ENCODE measurements at regions not wholly inside any gene's neighbourhood (a gene's known extent, or its start where the extent isn't known, plus 50 kb on each side); places are given as distances from the start of the nearest gene placed in this dataset.

GRCh38 chr10:61187601-61188000, 243.6 kb upstream of the RHOBTB1 start:
- DNase-seq: no peak
- Histone ChIP-seq H3K4me1 (ENCODE audit: control insufficient read depth in 1 of 2, insufficient read depth in 2 of 2, low read length in 2 of 2) (no peaks in the 10 kb centered on the region), H3K9ac (ENCODE audit: insufficient read depth, low read length, poor library complexity, severe bottlenecking) (no peak overlapping the region), H3K36me3 (replicated peaks in 1 of 2; ENCODE audit: control insufficient read depth in 1 of 2, insufficient read depth in 2 of 2, low read length in 2 of 2) (no peaks in the 10 kb centered on the region), H3K9me3 (replicated peaks in 1 of 2; ENCODE audit: control insufficient read depth in 1 of 2, insufficient read depth in 1 of 2, low read length in 2 of 2) (peaks cover 8% of the 10 kb centered on the region in 2 donors), H3K27me3 (ENCODE audit: control insufficient read depth in 2 of 2, insufficient read depth in 2 of 2, low read length in 2 of 2) (no peaks in the 10 kb centered on the region), H3K27ac (ENCODE audit: low read depth in 1 of 2, low read length in 2 of 2) (no peak overlapping the region), H3K79me2 (ENCODE audit: insufficient read depth, low read length) (no peaks in the 10 kb centered on the region), H3K4me3 (replicated peaks in 1 of 3; ENCODE audit: low read depth in 2 of 3, low read length in 3 of 3) (no peak overlapping the region), H3K4me2 (replicated peaks; ENCODE audit: extremely low read depth, low read length, poor library complexity, severe bottlenecking) (no peak overlapping the region), H4K20me1 (ENCODE audit: insufficient read depth, low read length) (no peaks in the 10 kb centered on the region), H2AFZ (ENCODE audit: insufficient read depth, low read depth, low read length, poor library complexity, severe bottlenecking) (no peak overlapping the region)
- WGBS (ENCODE audit: insufficient coverage): no CpG with 5 or more reads among the region's 1 CpG
- intact Hi-C loops (cut with micrococcal nuclease): no loop called here
- TF ChIP-seq CTCF (IDR thresholded peaks at IDR 0.05): no peak
- Mint-ChIP-seq H3K27me3 (ENCODE audit: low read depth in 3 of 3) (peaks cover 0 to 1% (median 0%) of the 10 kb centered on the region in 3 donors), H3K9me3 (peaks cover 2 to 18% (median 7%) of the 10 kb centered on the region in 7 donors), H3K4me3 (no peak overlapping the region), H3K27ac (no peak overlapping the region), H3K36me3 (no peaks in the 10 kb centered on the region), H3K4me1 (no peaks in the 10 kb centered on the region)

- WGBS (ENCODE audit: insufficient coverage): 95% methylated on average over 4 of the region's 8 CpGs
- no peaks in the 10 kb centered on the region for H3K79me2 ChIP-seq (ENCODE audit: insufficient read depth, low read length)
- H3K4me3 Mint-ChIP-seq: no peak overlapping the region
- H3K9ac ChIP-seq (ENCODE audit: insufficient read depth, low read length, poor library complexity, severe bottlenecking): no peak overlapping the region
- no peak overlapping the region for H2AFZ ChIP-seq (ENCODE audit: insufficient read depth, low read depth, low read length, poor library complexity, severe bottlenecking)
- H4K20me1 ChIP-seq (ENCODE audit: insufficient read depth, low read length): no peaks in the 10 kb centered on the region
- intact Hi-C loops (cut with micrococcal nuclease): no loop called here
- H3K9me3 Mint-ChIP-seq: peaks cover 0 to 10% (median 2%) of the 10 kb centered on the region in 7 donors
- H3K27me3 ChIP-seq (ENCODE audit: control insufficient read depth in 2 of 2, insufficient read depth in 2 of 2, low read length in 2 of 2): no peaks in the 10 kb centered on the region
- peaks cover 0 to 1% (median 0%) of the 10 kb centered on the region in 3 donors for H3K27me3 Mint-ChIP-seq (ENCODE audit: low read depth in 3 of 3)
- no peak overlapping the region for H3K27ac Mint-ChIP-seq
- no peak overlapping the region for H3K4me3 ChIP-seq (replicated peaks in 1 of 3; ENCODE audit: low read depth in 2 of 3, low read length in 3 of 3)
- no peaks in the 10 kb centered on the region for H3K4me1 ChIP-seq (ENCODE audit: control insufficient read depth in 1 of 2, insufficient read depth in 2 of 2, low read length in 2 of 2)
- no peaks in the 10 kb centered on the region for H3K36me3 ChIP-seq (replicated peaks in 1 of 2; ENCODE audit: control insufficient read depth in 1 of 2, insufficient read depth in 2 of 2, low read length in 2 of 2)
- TF ChIP-seq CTCF (IDR thresholded peaks at IDR 0.05): no peak
- H3K9me3 ChIP-seq (replicated peaks in 1 of 2; ENCODE audit: control insufficient read depth in 1 of 2, insufficient read depth in 1 of 2, low read length in 2 of 2): no peaks in the 10 kb centered on the region
- H3K27ac ChIP-seq (ENCODE audit: low read depth in 1 of 2, low read length in 2 of 2): no peak overlapping the region
- H3K4me1 Mint-ChIP-seq: no peaks in the 10 kb centered on the region
- H3K4me2 ChIP-seq (replicated peaks; ENCODE audit: extremely low read depth, low read length, poor library complexity, severe bottlenecking): no peak overlapping the region
- no peaks in the 10 kb centered on the region for H3K36me3 Mint-ChIP-seq
- DNase-seq: no peak
Observed at GRCh38 chr10:61186408-61186807, 242.4 kb upstream of the RHOBTB1 start.

Measured in CD14-positive monocyte (primary cell).